Heart right ventricle (tissue), 16 donors: ENCODE measurements at regions not wholly inside any gene's neighbourhood (a gene's known extent, or its start where the extent isn't known, plus 50 kb on each side); places are given as distances from the start of the nearest gene placed in this dataset.

Experiments
- ATAC-seq, 8 donors: fragments of 200-7000 bp; cut with Tn5 transposase; one replicate each; pipeline ENCODE4 v1.9.1; 2020; ENCODE audit warnings: mild to moderate bottlenecking in 8 of 8, moderate library complexity in 8 of 8, moderate number of reproducible peaks in 1 of 8
- DNase-seq, 2 donors: peaks; one replicate each; pipeline ENCODE4 v3.0.0-alpha.2; 2020
- H3K27ac ChIP-seq, 10 donors: fragments of 200-600 bp; sonication (generic) in 2 of 10; one replicate each; pipeline versions ENCODE4 v1.5.0 to v1.8.0; 2020 to 2022; ENCODE audit warnings: mild to moderate bottlenecking in 3 of 10
- H3K27me3 ChIP-seq, 7 donors: fragments of 200-600 bp; one replicate each; pipeline ENCODE4 v1.8.0; 2021 to 2022; ENCODE audit warnings: mild to moderate bottlenecking in 2 of 7
- H3K36me3 ChIP-seq, 9 donors: fragments of 200-600 bp; sonication (generic) in 1 of 9; one replicate each; pipeline versions ENCODE4 v1.5.0 to v1.8.0; 2020 to 2022; ENCODE audit warnings: mild to moderate bottlenecking in 2 of 9
- H3K4me1 ChIP-seq, 9 donors: fragments of 200-600 bp; sonication (generic) in 1 of 9; one replicate each; pipeline versions ENCODE4 v1.5.0 to v1.8.0; 2020 to 2022; ENCODE audit warnings: mild to moderate bottlenecking in 4 of 9
- H3K4me3 ChIP-seq, 10 donors: fragments of 200-600 bp; sonication (generic) in 2 of 10; one replicate each; pipeline versions ENCODE4 v1.5.0 to v1.8.0; 2020 to 2022; ENCODE audit warnings: mild to moderate bottlenecking in 7 of 10, moderate library complexity in 2 of 10
- H3K9me3 ChIP-seq, 11 donors: fragments of 200-600 bp in 10 of 11; sonication (generic) in 2 of 11; one replicate each; pipeline versions ENCODE4 v1.5.0 to v1.8.0; 2013 to 2022; ENCODE audit warnings: mild to moderate bottlenecking in 2 of 11, control low read depth in 1 of 11, moderate library complexity in 1 of 11
- WGBS, 2 donors: extraction: QIAGEN DNeasy Blood & Tissue Kit; methylation state at CpG; one replicate each; pipeline ENCODE4 v1.1.7; 2013; ENCODE audit warnings: inconsistent platforms in 1 of 2; 5-methylcytosine and 5-hydroxymethylcytosine counted together
- intact Hi-C, 10 donors: fragments of 100-400 bp; cut with DNase I; formaldehyde crosslinking; loops; one replicate each; pipeline versions ENCODE4 v1.11.1 to v1.14.2; 2022
- TF ChIP-seq, protein P1 (sequence below), 9 donors: fragments of 200-600 bp; sonication (generic) in 2 of 9; IDR thresholded peaks; one replicate each; pipeline versions ENCODE4 v1.5.0 to v1.8.0; 2021 to 2022; ENCODE audit warnings: antibody characterized with exemption in 9 of 9, mild to moderate bottlenecking in 5 of 9, moderate library complexity in 1 of 9
- donor health status: Arrhythmogenic right ventricular cardiomyopathy.
- donor health status: ischemic (EF 13 %, LVEDD 7.1; RV severe dilation, severe dysfunction).
- donor health status: healthy with polysubstance abuse.
- donor health status: DM: no; HTN: yes; CAD: no.
- donor health status: DM: no; HTN: no; CAD: no.
- donor health status: ischemic (EF 25% LVEDD 6.9; RV normal size, moderate dysfunction).
- donor health status: ischemic (EF 25% LVEDD 5.7; RV mildly dilated, moderate dysfunction).
- donor health status: healthy.
- donor health status: DM: yes; HTN: yes; CAD: no.
- donor health status: Ischemic cardiomyopathy.
- donor health status: ischemic (EF 35%, LVEDD 5.7; RV mildly dilated, moderate dysfunction).
- donor health status: nonischemic (EF 11% LVEDD 7.7; RV severe dilation, severe dysfunction).
- donor health status: DM: yes; HTN: yes; CAD: no.
- donor health status: PGD.
- donor health status: ischemic (EF 29% LVEDD 5.4; RV normal size, mild dysfunction).
- donor health status: nonischemic (EF 23%, LVEDD 6.1; RV moderate dilation, normal function).

DNA sequence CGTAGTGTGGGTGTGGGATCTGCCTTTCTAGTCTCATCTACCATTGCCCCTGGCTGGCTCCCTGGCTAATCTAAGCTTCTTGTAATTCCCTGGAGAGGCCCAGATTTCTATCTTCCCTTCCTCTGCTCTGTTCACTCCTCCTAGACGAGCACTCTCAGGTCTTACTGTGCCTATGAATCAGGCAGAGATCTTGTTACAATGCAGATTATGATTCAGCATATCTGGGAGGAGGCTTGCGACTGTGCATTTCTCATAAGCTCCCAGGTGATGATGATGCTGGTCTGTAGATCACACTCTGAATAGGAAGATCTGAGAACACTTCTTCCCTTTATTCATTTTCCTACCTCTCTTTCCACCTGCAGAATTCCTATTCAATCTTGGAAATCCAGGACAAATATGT, 200.1 kb downstream of the CBLN1 start:
- DNase-seq, result no peak
- 47 to 63% methylated on average over 3 of the region's 3 CpGs for WGBS, 2 donors
- intact Hi-C loops, result no loop called here

DNA sequence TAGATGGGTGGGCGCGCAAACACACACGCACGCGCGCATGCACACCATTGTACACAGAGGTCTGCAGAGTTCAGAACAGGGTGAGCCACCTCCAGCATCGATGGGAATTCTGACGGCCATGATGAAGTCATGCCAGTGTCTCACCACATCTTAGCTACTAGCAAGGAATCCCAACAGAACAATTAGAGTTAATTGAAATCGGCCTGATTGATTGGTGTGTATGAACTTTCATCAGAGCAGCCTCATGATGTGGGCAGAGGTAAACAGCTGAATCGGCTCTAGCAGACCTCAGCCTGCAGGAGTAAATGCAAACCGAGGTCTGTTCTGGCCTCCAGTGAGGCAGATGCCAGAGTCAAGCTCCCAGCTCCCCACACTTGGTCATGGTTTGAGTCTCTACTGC, 200.6 kb downstream of the CBLN1 start:
- Histone ChIP-seq H3K9me3 (peaks cover 0 to 41% (median 6%) of the 10 kb centered on the region in 11 donors), H3K36me3 (no peaks in the 10 kb centered on the region), H3K4me3 (no peak overlapping the region), H3K27me3 (no peaks in the 10 kb centered on the region), H3K4me1 (no peaks in the 10 kb centered on the region), H3K27ac (no peak overlapping the region)
- DNase-seq (no peak), ATAC-seq (no peak)
- intact Hi-C loops, result no loop called here
- TF ChIP-seq, protein P1, sequence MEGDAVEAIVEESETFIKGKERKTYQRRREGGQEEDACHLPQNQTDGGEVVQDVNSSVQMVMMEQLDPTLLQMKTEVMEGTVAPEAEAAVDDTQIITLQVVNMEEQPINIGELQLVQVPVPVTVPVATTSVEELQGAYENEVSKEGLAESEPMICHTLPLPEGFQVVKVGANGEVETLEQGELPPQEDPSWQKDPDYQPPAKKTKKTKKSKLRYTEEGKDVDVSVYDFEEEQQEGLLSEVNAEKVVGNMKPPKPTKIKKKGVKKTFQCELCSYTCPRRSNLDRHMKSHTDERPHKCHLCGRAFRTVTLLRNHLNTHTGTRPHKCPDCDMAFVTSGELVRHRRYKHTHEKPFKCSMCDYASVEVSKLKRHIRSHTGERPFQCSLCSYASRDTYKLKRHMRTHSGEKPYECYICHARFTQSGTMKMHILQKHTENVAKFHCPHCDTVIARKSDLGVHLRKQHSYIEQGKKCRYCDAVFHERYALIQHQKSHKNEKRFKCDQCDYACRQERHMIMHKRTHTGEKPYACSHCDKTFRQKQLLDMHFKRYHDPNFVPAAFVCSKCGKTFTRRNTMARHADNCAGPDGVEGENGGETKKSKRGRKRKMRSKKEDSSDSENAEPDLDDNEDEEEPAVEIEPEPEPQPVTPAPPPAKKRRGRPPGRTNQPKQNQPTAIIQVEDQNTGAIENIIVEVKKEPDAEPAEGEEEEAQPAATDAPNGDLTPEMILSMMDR (IDR thresholded peaks at IDR 0.05), result no peak
- WGBS, 2 donors, result 90 to 94% methylated on average over 11 of the region's 11 CpGs

More for the DNA sequence above, 200.1 kb downstream of the CBLN1 start:
- Histone ChIP-seq H3K27me3 (no peaks in the 10 kb centered on the region), H3K27ac (no peak overlapping the region), H3K36me3 (no peaks in the 10 kb centered on the region), H3K4me3 (no peak overlapping the region), H3K4me1 (no peaks in the 10 kb centered on the region), H3K9me3 (peaks cover 0 to 40% (median 6%) of the 10 kb centered on the region in 11 donors)
- TF ChIP-seq, protein P1 (IDR thresholded peaks at IDR 0.05), result no peak
- no peak for ATAC-seq

DNA sequence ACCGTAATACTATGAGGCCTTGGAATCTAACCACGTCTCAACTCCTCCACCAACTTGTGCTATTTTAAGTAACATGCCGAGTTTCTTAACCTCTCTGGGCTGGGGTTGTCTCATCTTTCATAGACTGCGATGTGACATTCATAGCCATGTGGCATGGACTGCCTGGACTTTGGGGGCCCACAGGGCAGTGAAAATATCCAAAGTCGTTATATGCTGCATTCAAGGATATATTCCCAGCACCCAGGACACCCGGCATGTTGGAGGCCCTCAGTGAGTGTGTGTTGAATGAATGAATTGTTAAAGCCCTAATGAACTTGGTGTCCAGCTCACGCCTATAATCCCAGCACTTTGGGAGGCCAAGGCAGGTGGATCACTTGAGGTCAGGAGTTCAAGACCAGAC, 203.1 kb downstream of the CBLN1 start:
- no peaks in the 10 kb centered on the region for H3K27me3 ChIP-seq
- WGBS, 2 donors, result 85 to 86% methylated on average over 7 of the region's 7 CpGs

DNA sequence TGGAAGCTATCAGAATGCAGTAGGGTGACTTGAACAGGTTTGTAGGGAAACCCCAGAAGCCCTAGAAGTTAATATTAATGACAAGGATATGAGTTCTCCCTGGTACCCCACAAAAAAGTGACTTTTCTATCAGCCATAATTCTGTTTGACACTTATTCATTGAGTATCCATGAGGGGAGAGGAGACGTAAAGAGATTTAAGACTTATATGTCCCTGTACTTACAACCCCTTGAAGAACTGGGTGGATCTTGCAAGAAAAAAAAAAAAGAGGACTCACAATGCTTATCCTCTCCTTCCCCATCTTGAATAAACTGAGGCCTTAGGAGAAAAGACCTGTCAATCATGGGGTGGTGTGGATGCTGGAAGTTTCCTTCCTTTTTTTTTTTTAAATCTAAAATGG, 203.5 kb downstream of the CBLN1 start:
- DNase-seq (no peak), ATAC-seq (no peak)
- Histone ChIP-seq H3K9me3 (peaks cover 0 to 25% (median 6%) of the 10 kb centered on the region in 11 donors), H3K27ac (no peak overlapping the region), H3K4me3 (no peak overlapping the region), H3K36me3 (no peaks in the 10 kb centered on the region), H3K4me1 (no peaks in the 10 kb centered on the region), H3K27me3 (no peaks in the 10 kb centered on the region)
- intact Hi-C loops, result no loop called here
- WGBS, 2 donors, result 94 to 97% methylated on average over 1 of the region's 1 CpG
- TF ChIP-seq, protein P1 (IDR thresholded peaks at IDR 0.05), result no peak

More for the DNA sequence above, 203.1 kb downstream of the CBLN1 start:
- no peaks in the 10 kb centered on the region for H3K36me3 ChIP-seq
- H3K9me3 ChIP-seq, result peaks cover 0 to 25% (median 6%) of the 10 kb centered on the region in 11 donors
- H3K27ac ChIP-seq, result no peak overlapping the region
- no peaks in the 10 kb centered on the region for H3K4me1 ChIP-seq
- H3K4me3 ChIP-seq, result no peak overlapping the region
- intact Hi-C loops, result no loop called here
- DNase-seq (no peak), ATAC-seq (no peak)
- TF ChIP-seq, protein P1 (IDR thresholded peaks at IDR 0.05), result no peak
